ENCODE measurements at regions not wholly inside any gene's neighbourhood (a gene's known extent, or its start where the extent isn't known, plus 50 kb on each side); places are given as distances from the start of the nearest gene placed in this dataset.

DNA sequence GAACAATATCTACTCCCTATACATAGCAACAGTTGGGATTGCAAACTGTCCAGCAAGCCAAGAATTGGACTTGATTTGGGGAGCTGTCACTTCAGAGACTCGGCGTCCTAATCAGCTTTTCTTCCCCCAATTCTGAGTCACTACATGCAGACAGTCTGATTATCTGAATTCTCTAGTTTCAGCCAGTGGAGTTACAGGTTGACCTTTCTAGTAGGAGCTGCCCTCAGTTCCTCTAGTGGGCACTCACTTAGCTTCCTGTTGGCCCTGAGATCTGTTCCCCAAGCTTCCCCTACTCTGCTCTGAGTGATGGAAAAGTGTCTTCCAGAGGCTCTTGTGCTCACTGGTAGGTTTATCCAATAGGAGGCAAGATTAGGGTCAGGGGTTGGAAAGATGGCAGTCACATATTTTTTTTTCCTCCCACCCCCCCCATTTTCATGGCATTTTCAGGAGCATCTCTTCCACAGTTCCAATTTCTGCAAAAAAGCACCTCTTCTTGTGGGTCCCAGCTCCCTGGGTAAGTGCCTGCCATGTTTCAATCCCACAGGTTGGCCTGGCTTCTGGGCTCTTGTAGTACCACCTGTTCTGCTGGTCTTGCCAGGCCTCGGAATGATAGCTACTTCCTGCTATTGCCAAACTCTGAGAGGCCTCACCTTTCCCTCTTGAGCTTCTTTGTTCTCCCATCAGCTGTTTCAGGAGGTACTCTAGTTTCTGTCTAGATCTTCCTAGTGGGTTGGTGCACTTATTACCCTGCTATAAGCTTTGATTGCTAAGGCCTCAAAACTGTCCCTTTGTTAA, 182.2 kb downstream of the RAP2B start:
- Histone ChIP-seq H3K9me2 (ENCODE audit: insufficient read depth, low read length) (no peaks in the 10 kb centered on the region), H3K79me2 (ENCODE audit: insufficient read depth, low read depth, low read length) (no peaks in the 10 kb centered on the region), H3K4me1 (ENCODE audit: insufficient read depth, low read length, poor library complexity, severe bottlenecking) (no peaks in the 10 kb centered on the region), H3K27ac (ENCODE audit: low read depth, low read length, poor library complexity, severe bottlenecking) (no peak overlapping the region), H4K20me1 (ENCODE audit: insufficient read depth, low read length) (no peaks in the 10 kb centered on the region), H3K4me3 (ENCODE audit: low read depth, low read length, poor library complexity, severe bottlenecking) (no peak overlapping the region), H2AFZ (ENCODE audit: low read length) (no peak overlapping the region), H3K36me3 (ENCODE audit: insufficient read depth, low read length) (no peaks in the 10 kb centered on the region), H3K4me2 (ENCODE audit: low read length) (no peak overlapping the region), H3K9me3 (ENCODE audit: low read length) (no peaks in the 10 kb centered on the region)
- intact Hi-C loops (cut with micrococcal nuclease; ENCODE audit: unreplicated experiment), result no loop called here
- ChIA-PET POLR2A (interaction anchor here (0.7 kb wide), 1 partner anchor 201 kb away, joined by 10 read pairs; no protein-coding TSS in a partner anchor), CTCF (ENCODE audit: unreplicated experiment) (no interaction called here)
- no TSS peak for BruUV-seq (replicated peaks)
- no peak for DNase-seq (ENCODE audit: low spot score)
- TF ChIP-seq EZH2phosphoT487 (IDR thresholded peaks at IDR 0.05; ENCODE audit: borderline replicate concordance, low read depth, low read length), result no peak
- TF ChIP-seq, protein P1, sequence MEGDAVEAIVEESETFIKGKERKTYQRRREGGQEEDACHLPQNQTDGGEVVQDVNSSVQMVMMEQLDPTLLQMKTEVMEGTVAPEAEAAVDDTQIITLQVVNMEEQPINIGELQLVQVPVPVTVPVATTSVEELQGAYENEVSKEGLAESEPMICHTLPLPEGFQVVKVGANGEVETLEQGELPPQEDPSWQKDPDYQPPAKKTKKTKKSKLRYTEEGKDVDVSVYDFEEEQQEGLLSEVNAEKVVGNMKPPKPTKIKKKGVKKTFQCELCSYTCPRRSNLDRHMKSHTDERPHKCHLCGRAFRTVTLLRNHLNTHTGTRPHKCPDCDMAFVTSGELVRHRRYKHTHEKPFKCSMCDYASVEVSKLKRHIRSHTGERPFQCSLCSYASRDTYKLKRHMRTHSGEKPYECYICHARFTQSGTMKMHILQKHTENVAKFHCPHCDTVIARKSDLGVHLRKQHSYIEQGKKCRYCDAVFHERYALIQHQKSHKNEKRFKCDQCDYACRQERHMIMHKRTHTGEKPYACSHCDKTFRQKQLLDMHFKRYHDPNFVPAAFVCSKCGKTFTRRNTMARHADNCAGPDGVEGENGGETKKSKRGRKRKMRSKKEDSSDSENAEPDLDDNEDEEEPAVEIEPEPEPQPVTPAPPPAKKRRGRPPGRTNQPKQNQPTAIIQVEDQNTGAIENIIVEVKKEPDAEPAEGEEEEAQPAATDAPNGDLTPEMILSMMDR (conservative IDR thresholded peaks at IDR 0.05; ENCODE audit: low read length), result no peak

GRCh38 chr3:153348457-153349107, 186.6 kb downstream of the RAP2B start:
- no peak for TF ChIP-seq EZH2phosphoT487 (IDR thresholded peaks at IDR 0.05; ENCODE audit: borderline replicate concordance, low read depth, low read length)
- TF ChIP-seq, protein P1 (conservative IDR thresholded peaks at IDR 0.05; ENCODE audit: low read length), result no peak
- DNase-seq (ENCODE audit: low spot score), result no peak
- no peaks in the 10 kb centered on the region for H4K20me1 ChIP-seq (ENCODE audit: insufficient read depth, low read length)
- ChIA-PET CTCF (ENCODE audit: unreplicated experiment) (interaction anchor here (0.5 kb wide), 1 partner anchor 713 kb away, joined by 3 read pairs; no protein-coding TSS in a partner anchor), POLR2A (interaction anchor here (0.5 to 0.6 kb wide), 3 partner anchors 19 to 322 kb away, joined by 3 to 4 read pairs (median 3); no protein-coding TSS in a partner anchor)
- H3K4me3 ChIP-seq (ENCODE audit: low read depth, low read length, poor library complexity, severe bottlenecking), result no peak overlapping the region
- no peak overlapping the region for H2AFZ ChIP-seq (ENCODE audit: low read length)
- H3K9me2 ChIP-seq (ENCODE audit: insufficient read depth, low read length), result no peaks in the 10 kb centered on the region
- no peaks in the 10 kb centered on the region for H3K79me2 ChIP-seq (ENCODE audit: insufficient read depth, low read depth, low read length)
- intact Hi-C loops (cut with micrococcal nuclease; ENCODE audit: unreplicated experiment), result no loop called here
- no peaks in the 10 kb centered on the region for H3K4me1 ChIP-seq (ENCODE audit: insufficient read depth, low read length, poor library complexity, severe bottlenecking)
- BruUV-seq (replicated peaks), result no TSS peak
- no peaks in the 10 kb centered on the region for H3K9me3 ChIP-seq (ENCODE audit: low read length)
- no peak overlapping the region for H3K27ac ChIP-seq (ENCODE audit: low read depth, low read length, poor library complexity, severe bottlenecking)
- H3K36me3 ChIP-seq (ENCODE audit: insufficient read depth, low read length), result no peaks in the 10 kb centered on the region
- no peak overlapping the region for H3K4me2 ChIP-seq (ENCODE audit: low read length)
